ENCODE measurements at regions not wholly inside any gene's neighbourhood (a gene's known extent, or its start where the extent isn't known, plus 50 kb on each side); places are given as distances from the start of the nearest gene placed in this dataset.
"Not testable (repeated sequence)": the region's sequence is repeated elsewhere in the genome, so short reads cannot be mapped to it uniquely, and the experiment has no call there.

- no peak for DNase-seq (ENCODE audit: low spot score)
These were observed 57.6 kb downstream of the CCDC59 start for GRCh38 chr12:82300611-82301010.

GRCh38 chr12:82299319-82300025 lies 58.7 kb downstream of the CCDC59 start:
- DNase-seq (ENCODE audit: low spot score), result no peak

GRCh38 chr12:82290415-82290814 lies 67.8 kb downstream of the CCDC59 start:
- no peak for DNase-seq (ENCODE audit: low spot score)

DNA sequence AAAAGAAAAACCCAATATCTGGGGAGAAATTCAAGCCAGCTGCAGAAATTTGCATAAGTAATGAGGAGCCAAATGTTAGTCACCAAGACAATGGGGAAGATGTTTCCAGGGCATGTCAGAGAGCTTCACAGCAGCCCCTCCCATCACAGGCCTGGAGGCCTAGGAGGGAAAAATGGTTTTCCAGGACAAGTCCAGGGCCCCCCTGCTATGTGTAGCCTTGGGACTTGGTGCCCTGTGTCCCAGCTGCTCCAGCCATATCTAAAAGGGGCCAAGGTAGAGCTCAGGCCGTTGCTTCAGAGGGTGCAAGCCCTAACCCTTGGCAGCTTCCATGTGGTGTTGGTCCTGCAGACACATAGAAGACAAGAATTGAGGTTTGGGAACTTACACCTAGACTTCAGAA lies 76.9 kb downstream of the CCDC59 start:
- not testable (repeated sequence) for DNase-seq (ENCODE audit: low spot score)

DNA sequence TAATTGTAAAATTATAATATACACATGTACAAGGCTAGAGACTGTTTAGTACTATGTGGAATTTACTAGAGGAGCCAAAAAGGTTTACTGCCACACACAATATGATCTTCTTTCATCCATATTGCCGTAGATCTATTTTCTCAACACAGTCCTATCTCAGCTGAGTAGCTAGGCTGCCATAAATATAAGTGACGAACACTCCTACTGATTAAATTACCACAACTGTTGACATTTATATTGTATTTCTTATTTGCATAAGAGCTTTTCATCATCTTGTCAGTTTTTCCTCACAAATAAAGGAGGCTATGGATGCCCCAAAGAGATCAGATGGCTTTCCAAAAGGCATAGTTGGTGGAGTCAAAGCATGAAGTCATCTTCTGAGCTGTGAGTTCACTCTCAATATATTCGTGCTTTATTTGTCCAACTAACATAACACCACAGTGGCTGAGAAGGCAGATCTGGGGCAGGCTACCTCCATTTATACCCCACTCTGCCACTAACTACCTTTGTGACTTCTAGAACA lies 78.6 kb downstream of the CCDC59 start:
- DNase-seq (ENCODE audit: low spot score), result no peak

DNA sequence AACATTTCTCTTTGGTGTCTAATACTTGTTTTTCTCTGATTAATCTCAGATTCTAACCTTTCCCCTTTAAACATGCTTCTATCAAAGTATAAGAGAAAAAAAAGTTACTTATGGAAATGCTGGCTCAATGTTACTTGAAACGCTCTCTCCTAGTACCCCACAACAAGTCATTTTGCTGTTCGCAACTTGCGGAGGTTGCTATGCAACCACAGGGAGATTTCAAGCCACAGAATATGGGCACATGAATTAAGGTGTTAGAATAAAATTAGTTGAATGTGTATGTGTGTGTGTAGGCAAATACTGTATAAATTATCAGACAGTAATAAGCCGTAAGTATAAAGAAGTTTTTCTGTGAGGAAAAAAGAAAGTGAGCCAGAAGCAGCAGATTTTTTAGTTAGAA lies 80.6 kb downstream of the CCDC59 start:
- DNase-seq (ENCODE audit: low spot score), result no peak

DNA sequence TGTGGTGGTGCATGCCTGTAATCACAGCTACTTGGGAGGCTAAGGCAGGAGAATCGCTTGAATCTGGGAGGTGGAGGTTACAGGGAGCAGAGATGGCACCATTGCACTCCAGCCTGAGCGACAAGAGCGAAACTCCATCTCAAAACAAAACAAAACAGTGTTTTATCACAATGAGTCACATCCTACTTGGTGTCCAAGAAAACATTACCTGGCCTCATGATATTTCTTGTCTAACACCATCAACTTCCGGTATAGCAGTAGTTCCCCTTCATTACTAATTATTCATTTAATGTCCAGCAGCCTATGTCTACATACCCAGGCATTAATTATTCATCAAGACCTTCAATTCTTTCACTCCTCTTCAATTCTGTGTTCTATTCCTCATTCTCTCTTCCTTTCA lies 115.5 kb downstream of the CCDC59 start:
- no peak for DNase-seq (ENCODE audit: low spot score)

GRCh38 chr12:82225871-82226270 lies 132.3 kb downstream of the CCDC59 start:
- no peak for DNase-seq (ENCODE audit: low spot score)

GRCh38 chr12:82223426-82223825 lies 134.8 kb downstream of the CCDC59 start:
- DNase-seq (ENCODE audit: low spot score), result no peak

GRCh38 chr12:82216475-82216874 lies 141.7 kb downstream of the CCDC59 start:
- no peak for DNase-seq (ENCODE audit: low spot score)

- DNase-seq (ENCODE audit: low spot score), result no peak
These were observed 144.4 kb downstream of the CCDC59 start for GRCh38 chr12:82213761-82214160.

GRCh38 chr12:82210882-82211281 lies 147.3 kb downstream of the CCDC59 start:
- no peak for DNase-seq (ENCODE audit: low spot score)

DNA sequence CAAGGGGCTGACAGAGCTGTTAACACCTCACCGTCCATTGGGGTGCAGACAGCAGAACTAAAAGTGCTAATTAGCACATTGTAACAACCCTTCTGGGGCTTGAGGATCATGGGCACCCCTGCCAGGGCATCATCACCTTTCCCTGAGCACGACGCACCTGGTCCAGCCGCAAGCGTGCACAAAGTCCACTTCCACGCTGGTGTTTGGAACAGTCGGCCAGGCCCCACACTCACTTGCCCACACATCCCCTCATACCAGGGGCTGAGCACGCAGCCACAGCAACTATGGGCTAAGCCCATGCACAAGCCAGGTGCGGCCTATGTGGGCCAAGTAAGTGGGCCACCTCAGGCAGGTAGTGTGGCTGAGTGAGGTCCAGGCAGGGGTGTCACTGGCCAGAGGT lies 148.7 kb downstream of the CCDC59 start:
- DNase-seq (ENCODE audit: low spot score), result no peak

- DNase-seq (ENCODE audit: low spot score), result no peak
These were observed 150.6 kb downstream of the CCDC59 start for GRCh38 chr12:82207556-82207955.

DNA sequence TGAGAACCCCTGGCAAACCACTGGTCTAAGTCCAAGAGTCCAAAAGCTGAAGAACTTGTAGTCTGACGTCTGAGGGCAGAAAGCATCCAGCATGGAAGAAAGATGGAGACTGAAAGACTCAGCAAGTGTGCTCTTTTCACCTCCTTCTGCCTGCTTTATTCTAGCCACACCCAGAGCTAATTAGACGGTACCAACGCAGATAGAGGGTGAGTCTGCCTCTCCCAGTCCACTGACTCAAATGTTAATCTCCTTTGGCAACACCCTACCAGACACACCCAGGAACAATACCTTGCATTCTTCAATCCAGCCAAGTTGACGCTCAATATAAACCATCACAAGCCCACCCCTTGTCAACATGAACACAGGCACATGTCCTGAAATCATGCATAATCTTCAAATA lies 155.1 kb downstream of the CCDC59 start:
- DNase-seq (ENCODE audit: low spot score), result no peak

DNA sequence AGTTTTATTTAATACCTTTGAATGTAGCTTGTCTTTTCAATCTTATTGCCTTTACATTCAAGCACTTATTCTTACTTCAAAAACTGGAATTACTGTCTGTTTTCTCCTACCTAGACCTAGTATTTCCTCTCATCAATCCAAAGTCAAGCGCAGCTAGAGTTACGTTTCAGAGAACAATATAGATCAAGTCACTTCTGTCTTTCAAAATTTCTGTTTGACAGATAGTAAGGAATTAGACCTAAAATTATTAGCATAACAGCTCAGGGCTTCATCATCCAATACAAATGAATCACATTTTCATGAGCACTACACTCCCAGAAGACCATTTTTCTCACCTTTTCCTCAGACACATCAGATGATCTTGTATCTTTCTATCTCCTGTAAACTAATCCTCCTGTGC lies 170.6 kb downstream of the CCDC59 start:
- DNase-seq (ENCODE audit: low spot score), result no peak

DNA sequence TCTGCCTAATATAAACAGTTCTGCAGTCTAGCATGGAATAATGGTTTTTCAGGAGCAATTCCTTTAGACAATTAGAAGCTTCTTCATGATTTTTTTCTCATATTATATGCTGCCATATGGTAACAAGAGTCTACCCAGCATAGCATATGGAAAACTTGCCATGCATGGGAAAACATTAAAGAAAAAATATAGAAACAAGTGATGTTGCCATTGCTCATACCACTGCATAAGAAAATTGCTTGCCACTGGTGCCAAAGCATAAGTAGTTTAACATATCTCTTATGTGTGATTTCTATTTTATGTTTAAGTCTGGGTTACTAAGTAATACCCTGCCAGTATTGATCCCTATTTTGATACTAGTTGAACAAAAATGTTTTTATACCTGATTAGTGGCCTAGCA lies 171.2 kb downstream of the CCDC59 start:
- DNase-seq (ENCODE audit: low spot score), result no peak

DNA sequence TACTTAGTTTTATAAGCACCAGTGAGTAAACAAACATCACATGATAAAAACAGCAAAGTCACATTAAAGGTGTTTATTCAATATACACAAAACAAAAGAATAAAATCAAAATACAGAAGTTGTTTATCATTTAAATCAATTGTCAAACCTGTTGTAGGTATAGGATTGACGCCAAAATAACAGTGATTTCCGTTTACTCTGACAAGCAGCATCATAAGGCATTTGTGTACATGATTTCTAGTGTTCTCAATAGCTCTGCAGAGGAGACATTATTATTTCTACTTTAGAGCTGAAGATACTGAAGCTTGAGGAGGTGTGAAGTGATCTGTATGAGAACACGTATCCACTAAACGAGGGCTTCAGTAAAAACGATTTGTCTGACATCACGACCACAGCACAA lies 171.9 kb downstream of the CCDC59 start:
- no peak for DNase-seq (ENCODE audit: low spot score)

GRCh38 chr12:82184844-82185243 lies 173.3 kb downstream of the CCDC59 start:
- no peak for DNase-seq (ENCODE audit: low spot score)

GRCh38 chr12:82182601-82183190 lies 175.5 kb downstream of the CCDC59 start:
- DNase-seq (ENCODE audit: low spot score), result no peak

DNA sequence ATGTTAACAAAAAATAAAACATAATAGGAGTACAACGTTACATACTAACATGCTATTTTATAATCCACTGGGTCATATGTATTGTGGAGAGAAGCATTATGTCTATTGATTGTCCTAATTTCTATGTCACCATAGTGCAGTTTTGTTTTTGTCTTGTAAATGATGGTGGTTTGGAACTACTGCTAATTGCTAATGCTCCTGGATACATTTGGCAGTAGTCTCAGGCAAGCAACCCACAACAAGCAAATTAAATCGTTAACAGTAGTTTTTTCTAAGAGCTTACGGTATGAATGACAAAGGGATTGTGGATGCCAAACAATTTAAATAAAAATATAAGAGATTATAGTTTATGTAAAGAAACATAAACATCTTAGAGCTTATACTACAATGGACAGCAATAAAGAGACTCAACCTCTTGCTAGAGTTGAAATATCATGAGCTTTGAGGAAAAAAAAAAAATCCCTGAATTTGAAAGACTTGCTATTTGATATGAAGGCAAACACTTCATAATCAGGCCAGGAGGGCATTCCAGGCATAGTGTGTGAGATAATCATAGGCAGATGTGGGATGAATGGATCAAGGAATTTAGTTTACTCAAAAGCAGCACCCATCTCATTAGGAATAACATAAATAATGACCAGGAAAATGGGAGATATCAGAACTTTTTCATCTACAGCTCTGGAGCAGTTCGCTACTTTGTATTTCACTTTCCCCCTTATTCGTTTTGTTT lies 181.3 kb downstream of the CCDC59 start:
- DNase-seq (ENCODE audit: low spot score), result no peak

DNA sequence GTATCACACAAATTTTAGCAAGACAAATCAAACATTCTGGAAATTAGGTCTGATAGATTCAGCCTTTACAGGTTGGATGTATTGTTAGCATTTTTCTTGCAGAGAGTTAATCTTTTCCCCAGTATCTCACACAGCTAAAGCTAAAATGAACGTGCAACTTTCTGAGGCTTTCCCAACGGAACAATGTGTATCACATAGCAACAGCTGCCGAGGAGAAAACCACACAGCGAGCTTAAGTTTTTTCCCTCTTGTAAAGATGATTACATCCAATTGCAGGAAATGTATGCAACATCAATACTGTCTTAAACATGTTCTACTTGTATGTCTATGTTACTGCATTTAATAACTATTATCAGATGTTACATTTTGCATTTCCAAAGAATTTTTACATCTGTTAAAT lies 182.2 kb downstream of the CCDC59 start:
- no peak for DNase-seq (ENCODE audit: low spot score)

- DNase-seq (ENCODE audit: low spot score), result no peak
These were observed 183.3 kb downstream of the CCDC59 start for GRCh38 chr12:82174936-82175335.

Measured in CD4-positive, alpha-beta T cell treated with Interleukin-6 at 100 ng/mL for 8 hours (primary cell).